ENCODE measurements at regions not wholly inside any gene's neighbourhood (a gene's known extent, or its start where the extent isn't known, plus 50 kb on each side); places are given as distances from the start of the nearest gene placed in this dataset.

DNA sequence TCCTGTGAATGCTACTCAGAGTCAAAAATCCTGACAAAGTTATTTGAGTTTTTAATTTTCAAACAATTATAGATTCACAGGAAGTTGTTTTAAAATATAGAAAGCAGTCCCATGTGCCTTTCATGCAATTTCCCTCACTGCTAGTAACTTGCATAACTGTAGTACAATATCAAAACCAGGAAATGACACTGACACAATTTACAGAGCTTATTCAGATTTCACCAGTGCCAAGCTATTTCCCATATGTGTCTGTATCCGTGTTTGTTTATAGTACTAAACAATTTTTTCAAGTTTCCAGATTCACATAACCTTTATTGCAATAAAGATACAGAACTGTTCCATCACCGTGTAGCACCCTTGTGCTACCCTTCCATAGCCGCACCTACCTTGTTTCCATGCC is 934.6 kb downstream of the PCDH17 start:
- H3K27ac ChIP-seq, result no peak overlapping the region
- DNase-seq, result no peak
- no peaks in the 10 kb centered on the region for H3K9me3 ChIP-seq (ENCODE audit: severe bottlenecking)
- H3K27me3 ChIP-seq (ENCODE audit: insufficient read depth, low read depth, severe bottlenecking), result no peaks in the 10 kb centered on the region
- H3K4me3 ChIP-seq (ENCODE audit: low read depth, low read length), result no peak overlapping the region
- no peaks in the 10 kb centered on the region for H3K36me3 ChIP-seq
- TF ChIP-seq, protein P1, sequence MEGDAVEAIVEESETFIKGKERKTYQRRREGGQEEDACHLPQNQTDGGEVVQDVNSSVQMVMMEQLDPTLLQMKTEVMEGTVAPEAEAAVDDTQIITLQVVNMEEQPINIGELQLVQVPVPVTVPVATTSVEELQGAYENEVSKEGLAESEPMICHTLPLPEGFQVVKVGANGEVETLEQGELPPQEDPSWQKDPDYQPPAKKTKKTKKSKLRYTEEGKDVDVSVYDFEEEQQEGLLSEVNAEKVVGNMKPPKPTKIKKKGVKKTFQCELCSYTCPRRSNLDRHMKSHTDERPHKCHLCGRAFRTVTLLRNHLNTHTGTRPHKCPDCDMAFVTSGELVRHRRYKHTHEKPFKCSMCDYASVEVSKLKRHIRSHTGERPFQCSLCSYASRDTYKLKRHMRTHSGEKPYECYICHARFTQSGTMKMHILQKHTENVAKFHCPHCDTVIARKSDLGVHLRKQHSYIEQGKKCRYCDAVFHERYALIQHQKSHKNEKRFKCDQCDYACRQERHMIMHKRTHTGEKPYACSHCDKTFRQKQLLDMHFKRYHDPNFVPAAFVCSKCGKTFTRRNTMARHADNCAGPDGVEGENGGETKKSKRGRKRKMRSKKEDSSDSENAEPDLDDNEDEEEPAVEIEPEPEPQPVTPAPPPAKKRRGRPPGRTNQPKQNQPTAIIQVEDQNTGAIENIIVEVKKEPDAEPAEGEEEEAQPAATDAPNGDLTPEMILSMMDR (IDR thresholded peaks at IDR 0.05; ENCODE audit: low read depth, low read length), result no peak

- no peaks in the 10 kb centered on the region for H3K36me3 ChIP-seq
These were observed 942.2 kb downstream of the PCDH17 start for GRCh38 chr13:58573743-58574142.

GRCh38 chr13:58574791-58575190 is 943.2 kb downstream of the PCDH17 start:
- no peak overlapping the region for H3K4me3 ChIP-seq (ENCODE audit: low read depth, low read length)
- TF ChIP-seq, protein P1 (IDR thresholded peaks at IDR 0.05; ENCODE audit: low read depth, low read length), result no peak
- DNase-seq, result no peak
- H3K27ac ChIP-seq, result no peak overlapping the region
- no peaks in the 10 kb centered on the region for H3K36me3 ChIP-seq
- no peaks in the 10 kb centered on the region for H3K27me3 ChIP-seq (ENCODE audit: insufficient read depth, low read depth, severe bottlenecking)
- H3K9me3 ChIP-seq (ENCODE audit: severe bottlenecking), result no peaks in the 10 kb centered on the region

More at GRCh38 chr13:58573743-58574142, 942.2 kb downstream of the PCDH17 start:
- Histone ChIP-seq H3K27me3 (ENCODE audit: insufficient read depth, low read depth, severe bottlenecking) (no peaks in the 10 kb centered on the region), H3K4me3 (ENCODE audit: low read depth, low read length) (no peak overlapping the region), H3K9me3 (ENCODE audit: severe bottlenecking) (no peaks in the 10 kb centered on the region), H3K27ac (no peak overlapping the region)
- no peak for DNase-seq
- TF ChIP-seq, protein P1 (IDR thresholded peaks at IDR 0.05; ENCODE audit: low read depth, low read length), result no peak

DNA sequence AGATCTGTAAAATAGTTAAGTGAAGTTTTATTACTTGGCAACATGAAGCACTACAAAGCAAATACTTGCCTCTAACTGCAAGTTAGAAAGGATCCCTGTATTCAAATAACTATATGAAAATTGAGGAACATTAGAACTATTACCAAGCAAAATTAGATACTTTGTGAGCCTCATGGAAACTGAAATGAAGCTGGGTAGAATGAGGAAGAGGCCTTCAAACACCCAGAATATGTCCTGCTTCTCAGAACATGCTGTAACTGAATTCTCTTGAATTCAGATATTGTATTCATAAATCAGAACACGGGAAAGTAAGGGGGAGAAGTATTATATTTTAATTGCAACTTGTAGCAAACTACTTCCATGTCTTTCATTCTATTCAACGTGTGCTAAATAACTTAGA is 947.9 kb downstream of the PCDH17 start:
- H3K4me3 ChIP-seq (ENCODE audit: low read depth, low read length), result no peak overlapping the region
- no peak for DNase-seq
- no peaks in the 10 kb centered on the region for H3K36me3 ChIP-seq
- H3K27ac ChIP-seq, result no peak overlapping the region
- no peaks in the 10 kb centered on the region for H3K27me3 ChIP-seq (ENCODE audit: insufficient read depth, low read depth, severe bottlenecking)
- TF ChIP-seq, protein P1 (IDR thresholded peaks at IDR 0.05; ENCODE audit: low read depth, low read length), result no peak
- H3K9me3 ChIP-seq (ENCODE audit: severe bottlenecking), result no peaks in the 10 kb centered on the region

DNA sequence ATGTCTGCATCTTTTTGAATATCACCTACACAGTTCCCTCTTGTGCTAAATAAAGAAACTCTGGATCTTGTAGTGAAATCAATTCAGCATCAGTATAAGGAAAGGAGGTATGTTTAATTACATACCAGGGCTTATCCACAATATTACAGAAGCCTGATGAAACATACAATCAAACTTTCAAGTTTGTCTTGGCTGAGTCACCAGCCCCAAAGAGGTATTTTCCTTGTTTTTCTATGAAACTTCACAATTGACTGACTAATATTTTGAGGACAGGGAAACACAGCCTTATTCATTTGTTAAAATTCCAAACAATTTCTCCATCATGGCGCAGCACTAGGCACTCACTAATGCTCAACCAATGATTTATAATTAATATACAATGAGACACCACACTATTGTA is 952.4 kb downstream of the PCDH17 start:
- Histone ChIP-seq H3K9me3 (ENCODE audit: severe bottlenecking) (no peaks in the 10 kb centered on the region), H3K27me3 (ENCODE audit: insufficient read depth, low read depth, severe bottlenecking) (no peaks in the 10 kb centered on the region), H3K36me3 (no peaks in the 10 kb centered on the region), H3K27ac (no peak overlapping the region), H3K4me3 (ENCODE audit: low read depth, low read length) (no peak overlapping the region)
- DNase-seq, result no peak
- TF ChIP-seq, protein P1 (IDR thresholded peaks at IDR 0.05; ENCODE audit: low read depth, low read length), result no peak

DNA sequence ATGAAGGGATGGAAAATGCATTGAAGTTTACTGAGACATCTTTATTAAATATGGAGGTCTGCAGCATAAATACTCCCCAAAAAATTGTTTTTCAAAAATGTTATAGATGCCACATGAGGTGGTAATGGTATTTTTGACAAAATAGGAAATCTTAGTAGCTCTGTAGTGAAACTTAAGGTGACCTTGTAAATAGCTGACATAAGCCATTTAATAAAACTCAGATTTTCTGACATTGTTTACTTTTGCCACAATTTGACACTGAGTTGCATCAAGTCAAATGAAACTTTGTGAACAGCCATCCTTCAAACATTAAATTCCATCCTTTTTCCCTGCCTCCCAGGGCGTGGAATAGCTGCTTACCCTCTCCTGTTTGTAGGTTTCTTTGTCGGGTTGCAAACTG is 953.1 kb downstream of the PCDH17 start:
- no peaks in the 10 kb centered on the region for H3K9me3 ChIP-seq (ENCODE audit: severe bottlenecking)
- TF ChIP-seq, protein P1 (IDR thresholded peaks at IDR 0.05; ENCODE audit: low read depth, low read length), result no peak
- no peaks in the 10 kb centered on the region for H3K36me3 ChIP-seq
- no peak overlapping the region for H3K4me3 ChIP-seq (ENCODE audit: low read depth, low read length)
- no peak overlapping the region for H3K27ac ChIP-seq
- H3K27me3 ChIP-seq (ENCODE audit: insufficient read depth, low read depth, severe bottlenecking), result no peaks in the 10 kb centered on the region
- no peak for DNase-seq

Data from WERI-Rb-1 (cell line).